Neuronal stem cell (in vitro differentiated cells): ENCODE measurements at regions not wholly inside any gene's neighbourhood (a gene's known extent, or its start where the extent isn't known, plus 50 kb on each side); places are given as distances from the start of the nearest gene placed in this dataset.
"Not testable (repeated sequence)": the region's sequence is repeated elsewhere in the genome, so short reads cannot be mapped to it uniquely, and the experiment has no call there.

Experiments
- DNase-seq: peaks from one replicate; pipeline ENCODE4 v3.0.0-alpha.2; 2013; ENCODE audit warnings: low spot score
- H2AFZ ChIP-seq: one replicate; pipeline ENCODE4 v1.6.1; 2013; ENCODE audit warnings: mild to moderate bottlenecking, low read length, inconsistent platforms
- H2AK5ac ChIP-seq: 2 replicates; pipeline ENCODE4 v1.6.1; 2013; ENCODE audit warnings: low read depth, mild to moderate bottlenecking, inconsistent platforms, low read length, moderate library complexity, mixed read lengths
- H2BK120ac ChIP-seq: 2 replicates; pipeline ENCODE4 v1.6.1; 2013; ENCODE audit warnings: low read depth, mild to moderate bottlenecking, inconsistent platforms, low read length, moderate library complexity, mixed read lengths
- H2BK12ac ChIP-seq: one replicate; pipeline ENCODE4 v1.6.1; 2013; ENCODE audit warnings: low read length, inconsistent platforms
- H2BK15ac ChIP-seq: 2 replicates; pipeline ENCODE4 v1.6.1; 2013; ENCODE audit warnings: mild to moderate bottlenecking, low read length, inconsistent platforms, mixed read lengths
- H2BK5ac ChIP-seq: one replicate; pipeline ENCODE4 v1.6.1; 2013; ENCODE audit warnings: inconsistent platforms, mild to moderate bottlenecking, low read length, moderate library complexity
- H3K14ac ChIP-seq: one replicate; pipeline ENCODE4 v1.6.1; 2013; ENCODE audit warnings: low read length, inconsistent platforms
- H3K18ac ChIP-seq: 2 replicates; pipeline ENCODE4 v1.6.1; 2013; ENCODE audit warnings: low read length, inconsistent platforms
- H3K23ac ChIP-seq: 2 replicates; pipeline ENCODE4 v1.6.1; 2013; ENCODE audit warnings: low read depth, mild to moderate bottlenecking, mixed read lengths, low read length, inconsistent platforms; ENCODE audit not compliant: poor library complexity
- H3K27ac ChIP-seq: replicated peaks from 3 replicates; pipeline ENCODE4 v1.5.1; 2013; ENCODE audit warnings: low read length, inconsistent platforms
- H3K27me3 ChIP-seq, 3 experiments: 2 replicates each; pipeline ENCODE4 v1.6.1; 2013; ENCODE audit warnings: low read length in 3 of 3, mild to moderate bottlenecking in 2 of 3, inconsistent platforms in 1 of 3, low read depth in 1 of 3, mixed read lengths in 1 of 3, moderate library complexity in 1 of 3; ENCODE audit not compliant: control insufficient read depth in 3 of 3, insufficient read depth in 3 of 3
- H3K36me3 ChIP-seq, 2 donors: replicated peaks in 1 of 2; 2 replicates each; pipeline ENCODE4 v1.6.1; 2013; ENCODE audit warnings: low read length in 2 of 2; ENCODE audit not compliant: control insufficient read depth in 2 of 2, insufficient read depth in 2 of 2
- H3K4ac ChIP-seq: 2 replicates; pipeline ENCODE4 v1.6.1; 2013; ENCODE audit warnings: inconsistent platforms, mild to moderate bottlenecking, low read length, moderate library complexity
- H3K4me1 ChIP-seq, 2 donors: 1 replicate in 1 of 2; 2 replicates in 1 of 2; pipeline ENCODE4 v1.6.1; 2013; ENCODE audit warnings: low read length in 2 of 2, low read depth in 1 of 2; ENCODE audit not compliant: control insufficient read depth in 2 of 2, insufficient read depth in 1 of 2
- H3K4me2 ChIP-seq: one replicate; pipeline ENCODE4 v1.6.1; 2013; ENCODE audit warnings: mild to moderate bottlenecking, low read length, inconsistent platforms; ENCODE audit not compliant: insufficient read depth, poor library complexity, severe bottlenecking
- H3K4me3 ChIP-seq, 2 donors: 2 replicates each; pipeline ENCODE4 v1.5.1; 2013; ENCODE audit warnings: low read length in 2 of 2, mild to moderate bottlenecking in 2 of 2, inconsistent platforms in 1 of 2, moderate library complexity in 1 of 2
- H3K79me1 ChIP-seq: one replicate; pipeline ENCODE4 v1.6.1; 2013; ENCODE audit warnings: low read depth, mild to moderate bottlenecking, inconsistent platforms, low read length, moderate library complexity
- H3K9ac ChIP-seq: one replicate; pipeline ENCODE4 v1.6.1; 2013; ENCODE audit warnings: mild to moderate bottlenecking, low read depth, low read length, inconsistent platforms; ENCODE audit not compliant: poor library complexity
- H3K9me3 ChIP-seq, 2 donors: replicated peaks in 1 of 2; 2 replicates each; pipeline versions ENCODE3 to v1.6.1; 2013; ENCODE audit warnings: low read length in 2 of 2, mild to moderate bottlenecking in 2 of 2, inconsistent platforms in 1 of 2, low read depth in 1 of 2, mixed read lengths in 1 of 2, moderate library complexity in 1 of 2; ENCODE audit not compliant: control insufficient read depth in 2 of 2, insufficient read depth in 1 of 2
- H4K8ac ChIP-seq: one replicate; pipeline ENCODE4 v1.6.1; 2013; ENCODE audit warnings: low read depth, mild to moderate bottlenecking, inconsistent platforms, low read length, moderate library complexity
- H4K91ac ChIP-seq: one replicate; pipeline ENCODE4 v1.6.1; 2013; ENCODE audit warnings: low read length, low read depth, mild to moderate bottlenecking, inconsistent platforms; ENCODE audit not compliant: poor library complexity
- WGBS, 2 donors: extraction: QIAGEN DNeasy Blood & Tissue Kit; methylation state at CpG; one replicate each; pipeline ENCODE4 v1.1.7; 2013; ENCODE audit warnings: missing lambda C conversion rate in 2 of 2, mixed read lengths in 1 of 2; ENCODE audit not compliant: insufficient read length in 2 of 2, insufficient replicate concordance in 1 of 2; ENCODE audit errors: extremely low coverage in 2 of 2; 5-methylcytosine and 5-hydroxymethylcytosine counted together

DNA sequence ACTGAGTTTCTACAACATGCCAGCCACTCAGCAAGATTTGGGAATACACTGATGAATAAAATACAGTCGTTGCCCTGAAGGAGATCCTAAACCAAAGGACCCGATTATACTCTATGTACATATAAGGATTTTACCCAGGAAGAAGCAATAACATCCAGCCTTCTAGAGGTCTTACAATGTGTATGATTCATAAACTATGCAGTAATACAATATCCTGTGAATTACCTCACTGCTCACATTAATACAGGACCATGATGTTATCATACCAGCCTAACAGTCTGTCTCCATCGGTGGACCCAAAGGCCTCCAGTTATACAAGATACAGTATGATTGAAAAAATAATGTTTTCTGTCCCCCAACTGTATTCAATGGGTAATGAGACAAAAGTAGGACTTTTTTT, 310.5 kb upstream of the TRPM3 start:
- H3K23ac ChIP-seq: no peak overlapping the region
- peaks cover 1 to 12% of the 10 kb centered on the region in 2 donors for H3K9me3 ChIP-seq
- no peak overlapping the region for H3K4me3 ChIP-seq
- H2BK120ac ChIP-seq: no peak overlapping the region
- no peak overlapping the region for H2AK5ac ChIP-seq
- no peaks in the 10 kb centered on the region for H3K79me1 ChIP-seq
- H2BK12ac ChIP-seq: no peak overlapping the region
- no peak overlapping the region for H4K8ac ChIP-seq
- DNase-seq: no peak
- H3K4ac ChIP-seq: no peak overlapping the region
- H3K14ac ChIP-seq: no peak overlapping the region
- H2AFZ ChIP-seq: no peak overlapping the region
- H3K9ac ChIP-seq: no peak overlapping the region
- H3K4me2 ChIP-seq: no peak overlapping the region
- H3K36me3 ChIP-seq: no peaks in the 10 kb centered on the region
- no peak overlapping the region for H3K18ac ChIP-seq
- no peak overlapping the region for H2BK5ac ChIP-seq
- no peak overlapping the region for H2BK15ac ChIP-seq
- no peaks in the 10 kb centered on the region for H3K4me1 ChIP-seq
- no peak overlapping the region for H3K27ac ChIP-seq
- H3K27me3 ChIP-seq: no peaks in the 10 kb centered on the region
- no peak overlapping the region for H4K91ac ChIP-seq
- WGBS, 2 donors: no CpG with 5 or more reads among the region's 3 CpGs

DNA sequence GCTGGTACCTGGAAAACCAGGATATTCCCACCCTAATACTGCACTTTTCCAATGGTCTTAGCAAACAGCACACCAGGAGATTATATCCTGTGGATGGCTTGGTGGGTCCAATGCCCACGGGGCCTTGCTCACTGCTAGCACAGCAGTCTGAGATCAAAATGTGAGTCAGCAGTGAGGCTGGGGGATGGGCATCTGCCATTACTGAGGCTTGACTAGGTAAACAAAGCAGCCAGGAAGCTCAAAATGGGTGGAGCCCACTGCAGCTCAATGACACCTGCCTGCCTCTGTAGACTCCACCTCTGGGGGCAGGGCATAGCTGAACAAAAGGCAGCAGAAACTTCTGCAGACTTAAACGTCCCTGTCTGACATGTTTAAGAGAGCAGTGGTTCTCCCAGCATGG, 285.9 kb upstream of the TRPM3 start:
- H3K27ac ChIP-seq, H2AFZ ChIP-seq, H2AK5ac ChIP-seq, H2BK15ac ChIP-seq, H3K36me3 ChIP-seq, H2BK120ac ChIP-seq, H3K79me1 ChIP-seq, DNase-seq, H2BK12ac ChIP-seq, H2BK5ac ChIP-seq, H3K4me2 ChIP-seq, H3K18ac ChIP-seq, H4K91ac ChIP-seq, H3K23ac ChIP-seq, H4K8ac ChIP-seq, H3K14ac ChIP-seq, H3K27me3 ChIP-seq, H3K4me1 ChIP-seq, H3K9ac ChIP-seq, H3K4ac ChIP-seq, H3K4me3 ChIP-seq: not testable (repeated sequence)
- WGBS, 2 donors: no CpG with 5 or more reads among the region's 2 CpGs
- peaks cover 2 to 14% of the 10 kb centered on the region in 2 donors for H3K9me3 ChIP-seq

- Histone ChIP-seq H3K9ac (no peak overlapping the region), H2AK5ac (no peak overlapping the region), H3K4me2 (no peak overlapping the region), H3K4me3 (no peak overlapping the region), H4K91ac (no peak overlapping the region), H3K23ac (no peak overlapping the region), H2BK12ac (no peak overlapping the region), H2BK120ac (no peak overlapping the region), H3K14ac (no peak overlapping the region), H2AFZ (no peak overlapping the region), H3K27me3 (no peaks in the 10 kb centered on the region), H3K27ac (no peak overlapping the region), H3K36me3 (no peaks in the 10 kb centered on the region), H2BK15ac (no peak overlapping the region), H4K8ac (no peak overlapping the region), H3K9me3 (peaks cover 2 to 18% of the 10 kb centered on the region in 2 donors), H3K79me1 (no peaks in the 10 kb centered on the region), H3K4me1 (peaks cover 2 to 4% of the 10 kb centered on the region in 2 donors), H3K18ac (no peak overlapping the region), H3K4ac (no peak overlapping the region), H2BK5ac (no peak overlapping the region)
- WGBS, 2 donors: no CpG with 5 or more reads among the region's 1 CpG
- no peak for DNase-seq
Observed at GRCh38 chr9:71403106-71403505, 281.7 kb upstream of the TRPM3 start.

- Histone ChIP-seq H3K23ac (no peak overlapping the region), H3K36me3 (peaks cover 0 to 2% of the 10 kb centered on the region in 2 donors), H3K27ac (no peak overlapping the region), H2BK120ac (no peak overlapping the region), H3K79me1 (no peaks in the 10 kb centered on the region), H4K91ac (no peak overlapping the region), H3K4ac (no peak overlapping the region), H3K27me3 (no peaks in the 10 kb centered on the region), H2BK15ac (no peak overlapping the region), H3K14ac (no peak overlapping the region), H3K9me3 (peaks cover 0 to 16% of the 10 kb centered on the region in 2 donors), H4K8ac (no peak overlapping the region), H2AK5ac (no peak overlapping the region), H3K4me1 (peaks cover 0 to 25% of the 10 kb centered on the region in 2 donors), H3K18ac (no peak overlapping the region), H3K9ac (no peak overlapping the region), H2AFZ (peak overlapping the region; percentile 4), H3K4me2 (no peak overlapping the region), H2BK12ac (no peak overlapping the region), H3K4me3 (no peak overlapping the region), H2BK5ac (no peak overlapping the region)
- WGBS, 2 donors: 100% methylated on average over 1 of the region's 3 CpGs; no CpG with 5 or more reads in 1 of the 2 donors
- DNase-seq: no peak
Observed at GRCh38 chr9:71393005-71393404, 271.6 kb upstream of the TRPM3 start.
